CD4-positive, alpha-beta memory T cell (primary cell): ENCODE measurements at regions not wholly inside any gene's neighbourhood (a gene's known extent, or its start where the extent isn't known, plus 50 kb on each side); places are given as distances from the start of the nearest gene placed in this dataset.

Experiments
- CTCF ChIA-PET: fragments of 350-600 bp; sonication (Branson Sonifier 250); formaldehyde crosslinking; loops from one replicate; lab custom pipeline; 2021; ENCODE audit warnings: inconsistent platforms; ENCODE audit not compliant: partially characterized antibody; lab: Charles Lee
- POLR2A ChIA-PET: fragments of 350-600 bp; sonication (Branson Sonifier 250); formaldehyde crosslinking; loops from one replicate; lab custom pipeline; 2021; ENCODE audit not compliant: partially characterized antibody; lab: Charles Lee
- DNase-seq, 5 donors: peaks; one replicate each; pipeline versions ENCODE4 v3.0.0 to v3.0.0-alpha.2; 2020 to 2022; ENCODE audit warnings: mixed read lengths in 1 of 5
- H3K27ac ChIP-seq: one replicate; pipeline ENCODE4 v1.7.0; 2013; ENCODE audit warnings: low read depth, low read length
- H3K27me3 ChIP-seq: 2 replicates; pipeline ENCODE4 v1.7.0; 2013; ENCODE audit warnings: mild to moderate bottlenecking, low read length, moderate library complexity; ENCODE audit not compliant: insufficient read depth
- H3K36me3 ChIP-seq: 2 replicates; pipeline ENCODE4 v1.7.0; 2013; ENCODE audit warnings: mild to moderate bottlenecking, low read length, moderate library complexity; ENCODE audit not compliant: insufficient read depth
- H3K4me1 ChIP-seq: 2 replicates; pipeline ENCODE4 v1.7.0; 2013; ENCODE audit warnings: mild to moderate bottlenecking, low read length, moderate library complexity; ENCODE audit not compliant: insufficient read depth
- H3K4me3 ChIP-seq, 2 donors: one replicate each; pipeline ENCODE4 v1.7.0; 2013; ENCODE audit warnings: low read length in 2 of 2, mild to moderate bottlenecking in 1 of 2
- H3K9me3 ChIP-seq, 2 donors: one replicate each; pipeline ENCODE4 v1.7.0; 2013; ENCODE audit warnings: low read length in 2 of 2, control low read depth in 1 of 2; ENCODE audit not compliant: control insufficient read depth in 1 of 2
- H3K27ac Mint-ChIP-seq, 7 donors: one replicate each; pipeline ENCODE4 v1.8.0; 2020 to 2021; ENCODE audit warnings: mixed read lengths in 7 of 7, mild to moderate bottlenecking in 6 of 7, inconsistent platforms in 3 of 7, moderate library complexity in 3 of 7
- H3K27me3 Mint-ChIP-seq, 2 donors: one replicate each; pipeline ENCODE4 v1.8.0; 2020 to 2021; ENCODE audit warnings: mixed read lengths in 2 of 2
- H3K36me3 Mint-ChIP-seq, 2 donors: one replicate each; pipeline ENCODE4 v1.8.0; 2020 to 2021; ENCODE audit warnings: mixed read lengths in 2 of 2, inconsistent platforms in 1 of 2, mild to moderate bottlenecking in 1 of 2
- H3K4me1 Mint-ChIP-seq, 4 donors: one replicate each; pipeline ENCODE4 v1.8.0; 2020 to 2021; ENCODE audit warnings: mixed read lengths in 4 of 4, mild to moderate bottlenecking in 1 of 4
- H3K4me3 Mint-ChIP-seq, 8 donors: one replicate each; pipeline ENCODE4 v1.8.0; 2020 to 2021; ENCODE audit warnings: mixed read lengths in 8 of 8, mild to moderate bottlenecking in 7 of 8, moderate library complexity in 6 of 8, inconsistent platforms in 3 of 8
- H3K9me3 Mint-ChIP-seq, 8 donors: one replicate each; pipeline ENCODE4 v1.8.0; 2020 to 2021; ENCODE audit warnings: mixed read lengths in 8 of 8, mild to moderate bottlenecking in 5 of 8, inconsistent platforms in 3 of 8, moderate library complexity in 1 of 8
- intact Hi-C: fragments of 100-400 bp; cut with micrococcal nuclease; formaldehyde crosslinking; loops from one replicate; pipeline ENCODE4 v1.15.1; 2023

DNA sequence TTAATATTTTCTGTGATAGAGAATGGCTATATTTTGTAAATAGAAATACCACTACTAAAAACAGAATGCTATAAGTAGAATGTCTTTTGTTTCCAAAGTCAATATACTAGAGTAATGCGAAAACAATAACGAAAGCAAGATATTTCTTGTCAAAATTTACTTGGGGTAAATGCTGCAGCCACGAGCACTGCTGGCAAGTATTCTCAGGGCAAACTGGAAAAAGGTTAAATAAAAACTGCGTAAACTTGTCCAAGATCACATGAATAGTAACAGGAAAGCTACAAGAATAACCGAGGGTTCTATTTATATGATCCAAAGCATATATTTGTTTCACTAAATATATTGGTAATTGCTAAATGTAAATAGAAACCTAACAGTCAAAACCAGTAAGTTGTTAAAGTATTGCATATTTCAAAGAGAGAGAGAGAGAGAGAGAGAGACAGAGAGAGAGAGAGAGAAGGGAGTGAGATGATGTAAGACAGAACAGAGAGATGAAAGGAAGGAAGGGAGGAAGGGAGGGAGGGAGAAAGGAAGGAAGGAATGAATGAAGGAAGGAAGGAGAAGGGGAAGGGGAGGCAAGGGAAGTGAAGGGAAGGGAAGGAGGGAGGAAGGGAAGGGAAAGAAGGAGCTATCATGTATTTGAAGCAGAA lies 231.7 kb downstream of the KCNC2 start:
- no peaks in the 10 kb centered on the region for H3K36me3 Mint-ChIP-seq
- H3K4me1 Mint-ChIP-seq = peaks cover 0 to 1% (median under 1%) of the 10 kb centered on the region in 4 donors

DNA sequence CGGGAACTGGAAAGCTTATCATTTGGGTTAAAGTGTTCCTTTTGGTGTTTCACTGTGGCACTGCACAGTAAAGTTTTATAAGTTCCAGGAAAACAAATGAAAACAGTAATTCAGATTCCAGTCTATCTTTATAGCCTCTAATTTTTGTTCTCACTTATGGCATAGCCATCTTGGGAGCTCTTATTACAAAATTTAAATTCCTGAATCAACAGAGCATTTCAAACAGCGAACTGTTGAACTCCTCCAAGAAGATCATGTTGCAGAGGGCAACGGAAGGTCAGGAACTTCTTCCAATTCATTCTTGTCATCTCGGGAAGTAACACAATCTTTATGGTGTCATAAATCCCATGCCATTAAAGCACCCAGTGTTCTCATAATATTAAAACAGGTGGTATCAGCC lies 229.1 kb downstream of the KCNC2 start:
- intact Hi-C loops = no loop called here
- Histone ChIP-seq H3K27ac (no peak overlapping the region), H3K4me3 (no peak overlapping the region), H3K9me3 (no peaks in the 10 kb centered on the region), H3K36me3 (no peaks in the 10 kb centered on the region), H3K27me3 (no peaks in the 10 kb centered on the region), H3K4me1 (no peaks in the 10 kb centered on the region)
- CTCF ChIA-PET = no interaction called here
- Mint-ChIP-seq H3K27me3 (no peaks in the 10 kb centered on the region), H3K4me1 (peaks cover 0 to 6% (median 4%) of the 10 kb centered on the region in 4 donors), H3K9me3 (peaks cover 0 to 3% (median under 1%) of the 10 kb centered on the region in 8 donors), H3K27ac (no peak overlapping the region), H3K4me3 (no peak overlapping the region), H3K36me3 (no peaks in the 10 kb centered on the region)
- POLR2A ChIA-PET = no interaction called here
- no peak for DNase-seq

More for the DNA sequence above, 231.7 kb downstream of the KCNC2 start:
- Mint-ChIP-seq H3K4me3 (no peak overlapping the region), H3K27me3 (no peaks in the 10 kb centered on the region), H3K9me3 (peaks cover 0 to 3% (median 0%) of the 10 kb centered on the region in 8 donors), H3K27ac (peak overlapping the region in 1 of 7 donors; percentile 26)
- DNase-seq = no peak
- Histone ChIP-seq H3K9me3 (no peaks in the 10 kb centered on the region), H3K4me3 (no peak overlapping the region), H3K36me3 (no peaks in the 10 kb centered on the region), H3K4me1 (no peaks in the 10 kb centered on the region), H3K27me3 (no peaks in the 10 kb centered on the region), H3K27ac (no peak overlapping the region)
- ChIA-PET POLR2A (no interaction called here), CTCF (no interaction called here)
- intact Hi-C loops = no loop called here

DNA sequence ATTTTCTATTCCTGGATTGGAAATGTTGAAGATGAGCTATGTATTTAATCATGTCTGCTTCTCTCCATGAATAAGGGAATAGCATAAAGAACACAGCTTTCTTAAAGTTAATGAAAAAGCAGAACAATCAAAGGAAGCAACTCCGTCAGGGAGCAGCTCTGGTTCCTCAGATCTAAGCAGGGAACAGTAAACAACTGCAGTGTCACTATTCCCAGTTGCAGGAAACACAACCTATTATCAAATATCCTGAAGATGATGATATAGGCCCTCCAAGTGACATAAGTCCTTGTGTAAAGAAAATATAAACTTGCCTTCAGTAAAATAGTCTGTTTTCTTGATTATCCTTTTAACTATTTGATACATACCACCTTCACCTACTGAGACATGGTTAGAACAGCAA lies 228.1 kb downstream of the KCNC2 start:
- H3K27me3 ChIP-seq = no peaks in the 10 kb centered on the region
- no peaks in the 10 kb centered on the region for H3K4me1 ChIP-seq
- H3K27ac ChIP-seq = no peak overlapping the region
- peaks cover 0 to 6% (median 2%) of the 10 kb centered on the region in 4 donors for H3K4me1 Mint-ChIP-seq
- H3K9me3 Mint-ChIP-seq = peaks cover 0 to 3% (median 0%) of the 10 kb centered on the region in 8 donors
- no peak overlapping the region for H3K27ac Mint-ChIP-seq
- POLR2A ChIA-PET = no interaction called here
- intact Hi-C loops = no loop called here
- H3K9me3 ChIP-seq = no peaks in the 10 kb centered on the region
- CTCF ChIA-PET = no interaction called here
- DNase-seq = no peak
- no peaks in the 10 kb centered on the region for H3K36me3 ChIP-seq
- no peak overlapping the region for H3K4me3 Mint-ChIP-seq
- H3K4me3 ChIP-seq = no peak overlapping the region
- no peaks in the 10 kb centered on the region for H3K27me3 Mint-ChIP-seq
- H3K36me3 Mint-ChIP-seq = no peaks in the 10 kb centered on the region

DNA sequence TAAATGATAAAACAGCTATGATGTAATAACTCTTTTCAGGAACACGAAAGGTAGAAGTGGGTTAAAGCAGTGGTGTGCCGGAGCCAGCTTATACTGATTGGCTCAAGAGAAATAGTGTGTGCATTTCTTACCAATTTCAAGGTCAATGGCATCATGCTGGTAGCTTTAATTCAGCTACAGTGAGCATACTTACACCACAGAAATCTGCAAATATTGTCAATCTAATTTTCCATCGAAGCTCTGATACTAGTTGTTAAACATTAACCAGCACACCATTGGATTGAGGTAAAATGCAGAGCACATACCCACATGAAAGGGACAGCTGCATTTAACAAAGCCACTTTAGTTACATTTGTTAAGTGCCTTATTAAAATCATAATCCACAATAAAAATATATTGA lies 225.7 kb downstream of the KCNC2 start:
- Mint-ChIP-seq H3K27me3 (no peaks in the 10 kb centered on the region), H3K9me3 (peaks cover 0 to 2% (median 0%) of the 10 kb centered on the region in 8 donors), H3K36me3 (no peaks in the 10 kb centered on the region), H3K4me3 (no peak overlapping the region), H3K4me1 (peaks cover 0 to 6% (median 2%) of the 10 kb centered on the region in 4 donors), H3K27ac (no peak overlapping the region)
- CTCF ChIA-PET = no interaction called here
- POLR2A ChIA-PET = no interaction called here
- Histone ChIP-seq H3K4me3 (no peak overlapping the region), H3K4me1 (no peaks in the 10 kb centered on the region), H3K36me3 (no peaks in the 10 kb centered on the region), H3K9me3 (no peaks in the 10 kb centered on the region), H3K27me3 (no peaks in the 10 kb centered on the region), H3K27ac (no peak overlapping the region)
- DNase-seq = no peak
- intact Hi-C loops = no loop called here

DNA sequence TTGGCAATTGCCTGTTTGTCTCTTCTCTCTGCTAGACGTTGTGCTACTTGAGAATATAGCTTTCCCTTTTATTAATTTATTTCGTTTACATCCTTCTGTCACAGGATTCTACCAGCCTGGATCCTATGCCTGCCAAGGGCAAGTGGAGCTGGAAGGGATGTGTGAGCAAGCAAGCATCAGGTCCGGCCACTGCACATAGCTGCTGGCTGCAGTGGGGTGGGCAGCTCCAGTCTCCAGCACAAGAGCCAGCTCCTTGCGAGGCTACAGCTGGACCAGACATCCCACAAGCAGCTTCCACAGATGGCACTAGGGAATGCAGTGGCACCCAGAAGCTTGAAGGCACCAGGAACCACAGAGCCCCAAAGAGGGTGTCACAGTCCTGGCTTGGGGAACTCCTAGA lies 225.0 kb downstream of the KCNC2 start:
- H3K4me3 ChIP-seq = no peak overlapping the region
- POLR2A ChIA-PET = no interaction called here
- intact Hi-C loops = no loop called here
- no peaks in the 10 kb centered on the region for H3K4me1 ChIP-seq
- H3K4me3 Mint-ChIP-seq = no peak overlapping the region
- peaks cover 0 to 2% (median 0%) of the 10 kb centered on the region in 8 donors for H3K9me3 Mint-ChIP-seq
- no peak for DNase-seq
- CTCF ChIA-PET = interaction anchor here (1.3 kb wide), 1 partner anchor 16 kb away, joined by 3 read pairs; no protein-coding TSS in a partner anchor
- no peak overlapping the region for H3K27ac Mint-ChIP-seq
- H3K27me3 Mint-ChIP-seq = no peaks in the 10 kb centered on the region
- H3K9me3 ChIP-seq = no peaks in the 10 kb centered on the region
- H3K4me1 Mint-ChIP-seq = peaks cover 0 to 6% (median 2%) of the 10 kb centered on the region in 4 donors
- no peaks in the 10 kb centered on the region for H3K36me3 Mint-ChIP-seq
- no peaks in the 10 kb centered on the region for H3K36me3 ChIP-seq
- H3K27ac ChIP-seq = no peak overlapping the region
- no peaks in the 10 kb centered on the region for H3K27me3 ChIP-seq

DNA sequence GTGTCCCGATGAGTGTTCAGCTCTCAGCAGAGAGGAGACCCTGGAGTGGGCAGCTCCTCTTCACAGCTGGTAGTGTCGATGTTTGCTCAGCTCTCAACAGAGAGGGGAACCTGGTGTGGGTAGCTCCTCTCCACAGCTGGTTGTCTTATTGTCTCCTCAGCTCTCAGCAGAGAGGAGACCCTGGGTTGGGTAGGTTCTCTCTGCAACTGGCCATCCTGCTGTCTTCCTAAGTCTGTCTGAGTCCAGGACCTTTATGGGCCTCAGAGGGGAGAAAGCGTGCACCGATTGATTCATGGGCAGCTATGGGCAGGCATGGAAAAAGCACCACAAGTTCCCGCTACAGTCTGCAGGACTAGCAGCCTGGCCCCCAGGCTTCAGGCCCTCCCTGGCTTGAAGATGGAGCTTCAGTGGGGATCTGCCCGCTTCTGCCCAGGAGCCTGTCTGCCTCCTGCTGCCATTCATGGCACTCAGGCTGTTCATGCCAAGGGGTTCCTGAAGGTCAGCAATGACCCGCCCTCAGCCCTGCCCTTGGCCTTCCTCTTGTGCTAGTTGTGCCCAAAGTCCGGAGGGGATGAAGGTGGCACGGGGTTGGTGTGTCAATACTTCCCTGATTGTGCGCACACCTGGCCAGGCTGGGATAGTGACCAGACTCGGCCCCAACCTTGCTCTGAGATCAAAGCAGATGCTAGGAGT lies 224.2 kb downstream of the KCNC2 start:
- Histone ChIP-seq H3K36me3 (no peaks in the 10 kb centered on the region), H3K4me1 (no peaks in the 10 kb centered on the region), H3K9me3 (no peaks in the 10 kb centered on the region), H3K4me3 (no peak overlapping the region), H3K27ac (no peak overlapping the region), H3K27me3 (no peaks in the 10 kb centered on the region)
- ChIA-PET POLR2A (no interaction called here), CTCF (interaction anchor here (1.3 kb wide), 1 partner anchor 15 kb away, joined by 3 read pairs; no protein-coding TSS in a partner anchor)
- Mint-ChIP-seq H3K4me1 (peaks cover 0 to 6% (median 2%) of the 10 kb centered on the region in 4 donors), H3K4me3 (no peak overlapping the region), H3K9me3 (peaks cover 0 to 2% (median 0%) of the 10 kb centered on the region in 8 donors), H3K27me3 (no peaks in the 10 kb centered on the region), H3K27ac (no peak overlapping the region), H3K36me3 (no peaks in the 10 kb centered on the region)
- no peak for DNase-seq
- intact Hi-C loops = no loop called here

DNA sequence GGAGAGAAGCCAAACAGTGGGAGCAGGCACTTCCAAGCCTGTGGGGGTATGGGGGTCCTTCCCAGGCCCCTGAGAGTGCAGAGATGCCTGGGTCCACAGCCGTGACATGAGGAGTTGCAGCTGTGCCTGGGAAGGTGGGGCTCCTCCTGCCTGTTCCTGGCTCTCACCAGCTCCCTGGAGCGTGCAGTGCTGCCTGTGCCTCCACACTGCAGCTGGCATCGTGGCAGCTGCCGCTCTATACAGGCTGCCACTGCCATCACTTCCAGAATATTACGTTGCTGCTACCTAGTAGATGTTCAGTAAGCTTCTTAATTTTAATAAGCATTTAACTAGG lies 223.7 kb downstream of the KCNC2 start:
- no peaks in the 10 kb centered on the region for H3K27me3 Mint-ChIP-seq
- POLR2A ChIA-PET = no interaction called here

More for the DNA sequence above, 223.7 kb downstream of the KCNC2 start:
- intact Hi-C loops = no loop called here
- Mint-ChIP-seq H3K4me1 (peaks cover 0 to 6% (median 2%) of the 10 kb centered on the region in 4 donors), H3K36me3 (no peaks in the 10 kb centered on the region), H3K4me3 (no peak overlapping the region), H3K27ac (no peak overlapping the region), H3K9me3 (peaks cover 0 to 2% (median 0%) of the 10 kb centered on the region in 8 donors)
- CTCF ChIA-PET = no interaction called here
- Histone ChIP-seq H3K4me3 (no peak overlapping the region), H3K36me3 (no peaks in the 10 kb centered on the region), H3K9me3 (no peaks in the 10 kb centered on the region), H3K4me1 (no peaks in the 10 kb centered on the region), H3K27me3 (no peaks in the 10 kb centered on the region), H3K27ac (no peak overlapping the region)
- DNase-seq = no peak
